GM18861 (cell line): ENCODE measurements at regions not wholly inside any gene's neighbourhood (a gene's known extent, or its start where the extent isn't known, plus 50 kb on each side); places are given as distances from the start of the nearest gene placed in this dataset.
"Not testable (repeated sequence)": the region's sequence is repeated elsewhere in the genome, so short reads cannot be mapped to it uniquely, and the experiment has no call there.

Experiments
- ATAC-seq: cut with Tn5 transposase; IDR thresholded peaks from one replicate; pipeline ENCODE4 v1.9.1; 2021; ENCODE audit not compliant: unreplicated experiment

GRCh38 chr9:100794738-100795269, 216.9 kb downstream of the CAVIN4 start:
- ATAC-seq: no peak

GRCh38 chr9:100803956-100804355, 224.6 kb upstream of the PLPPR1 start:
- no peak for ATAC-seq

GRCh38 chr9:100811643-100812042, 216.9 kb upstream of the PLPPR1 start:
- ATAC-seq: no peak

- no peak for ATAC-seq
Observed at GRCh38 chr9:100813871-100814270, 214.7 kb upstream of the PLPPR1 start.

- ATAC-seq: no peak
Observed at GRCh38 chr9:100819980-100820379, 208.5 kb upstream of the PLPPR1 start.

- not testable (repeated sequence) for ATAC-seq
Observed at GRCh38 chr9:100833035-100833434, 195.5 kb upstream of the PLPPR1 start.

- no peak for ATAC-seq
Observed at GRCh38 chr9:100838857-100839256, 189.7 kb upstream of the PLPPR1 start.

- ATAC-seq: no peak
Observed at GRCh38 chr9:100848726-100849125, 179.8 kb upstream of the PLPPR1 start.

GRCh38 chr9:100852088-100852487, 176.4 kb upstream of the PLPPR1 start:
- no peak for ATAC-seq

GRCh38 chr9:100856238-100856637, 172.3 kb upstream of the PLPPR1 start:
- ATAC-seq: no peak

GRCh38 chr9:100865111-100865510, 163.4 kb upstream of the PLPPR1 start:
- ATAC-seq: no peak

GRCh38 chr9:100865648-100866047, 162.9 kb upstream of the PLPPR1 start:
- ATAC-seq: no peak

- no peak for ATAC-seq
Observed at GRCh38 chr9:100869326-100869725, 159.2 kb upstream of the PLPPR1 start.

GRCh38 chr9:100879884-100880283, 148.6 kb upstream of the PLPPR1 start:
- no peak for ATAC-seq

GRCh38 chr9:100880284-100880683, 148.2 kb upstream of the PLPPR1 start:
- ATAC-seq: no peak

- no peak for ATAC-seq
Observed at GRCh38 chr9:100884518-100884917, 144.0 kb upstream of the PLPPR1 start.

- ATAC-seq: no peak
Observed at GRCh38 chr9:100890321-100890720, 138.2 kb upstream of the PLPPR1 start.

- no peak for ATAC-seq
Observed at GRCh38 chr9:100911273-100911672, 117.3 kb upstream of the PLPPR1 start.

GRCh38 chr9:100913257-100913656, 115.3 kb upstream of the PLPPR1 start:
- ATAC-seq: no peak

- no peak for ATAC-seq
Observed at GRCh38 chr9:100914266-100914665, 114.3 kb upstream of the PLPPR1 start.

GRCh38 chr9:100919506-100919905, 109.0 kb upstream of the PLPPR1 start:
- ATAC-seq: no peak

GRCh38 chr9:100926366-100926765, 102.2 kb upstream of the PLPPR1 start:
- no peak for ATAC-seq

GRCh38 chr9:100927763-100928162, 100.8 kb upstream of the PLPPR1 start:
- ATAC-seq: no peak

GRCh38 chr9:100933656-100934055, 94.9 kb upstream of the PLPPR1 start:
- no peak for ATAC-seq
